Hematopoietic multipotent progenitor cell treated with erythropoietin and hydrocortisone succinate and interleukin-3 and kit ligand, for 15 days (in vitro differentiated cells): ENCODE measurements at regions not wholly inside any gene's neighbourhood (a gene's known extent, or its start where the extent isn't known, plus 50 kb on each side); places are given as distances from the start of the nearest gene placed in this dataset.
"Not testable (repeated sequence)": the region's sequence is repeated elsewhere in the genome, so short reads cannot be mapped to it uniquely, and the experiment has no call there.

Experiments
- DNase-seq: peaks from one replicate; pipeline ENCODE4 v3.0.0-alpha.2; 2015; ENCODE audit warnings: low spot score

DNA sequence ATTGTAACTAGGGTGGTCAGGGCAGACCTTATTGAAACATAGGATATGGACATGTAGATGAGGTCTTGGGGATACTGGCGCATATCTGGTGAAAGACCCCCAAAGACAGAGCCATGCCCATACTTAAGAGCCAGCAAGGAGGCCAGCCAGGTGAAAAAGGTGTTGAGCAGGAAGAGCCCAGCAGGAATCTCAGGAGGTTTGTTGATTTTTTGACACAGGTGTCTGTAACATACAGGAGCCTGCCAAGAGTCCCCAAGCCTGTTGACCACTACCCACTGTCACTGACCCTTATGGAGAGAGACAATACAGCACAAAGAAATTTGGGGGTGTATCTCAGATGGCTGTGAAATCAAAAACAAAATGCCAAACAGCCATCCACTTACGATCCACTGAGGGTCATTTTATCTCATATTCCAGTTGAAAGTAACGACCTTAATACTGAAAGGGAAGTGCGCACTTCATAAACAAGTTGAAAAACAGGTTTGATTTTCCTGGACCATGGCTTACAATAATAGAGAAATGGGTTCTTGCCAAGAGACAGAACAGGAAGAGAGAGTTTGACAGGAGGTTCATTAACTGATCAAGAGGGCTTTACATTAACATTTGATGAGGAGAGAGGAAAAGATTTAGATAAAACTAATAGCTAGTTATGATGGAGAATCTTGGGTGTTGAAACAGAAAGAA lies 163.6 kb downstream of the GLUL start:
- no peak for DNase-seq

DNA sequence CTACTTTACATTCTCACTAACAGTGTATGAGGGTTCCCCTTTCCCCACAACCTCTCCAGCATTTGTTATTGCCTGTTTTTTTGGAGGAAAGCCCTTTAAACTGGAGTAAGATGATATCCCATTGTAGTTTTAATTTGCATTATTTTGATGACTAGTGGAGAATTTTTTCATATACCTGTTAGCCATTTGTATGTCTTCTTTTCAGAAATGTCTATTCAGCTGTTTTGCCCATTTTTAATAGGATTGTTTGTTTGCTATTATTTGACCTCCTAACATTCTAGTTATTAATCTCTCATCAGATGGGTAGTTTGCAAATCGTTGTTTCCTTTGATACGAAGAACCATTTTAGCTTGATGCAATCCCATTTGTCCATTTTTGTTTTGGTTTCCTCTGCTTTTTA lies 165.0 kb downstream of the GLUL start:
- no peak for DNase-seq

DNA sequence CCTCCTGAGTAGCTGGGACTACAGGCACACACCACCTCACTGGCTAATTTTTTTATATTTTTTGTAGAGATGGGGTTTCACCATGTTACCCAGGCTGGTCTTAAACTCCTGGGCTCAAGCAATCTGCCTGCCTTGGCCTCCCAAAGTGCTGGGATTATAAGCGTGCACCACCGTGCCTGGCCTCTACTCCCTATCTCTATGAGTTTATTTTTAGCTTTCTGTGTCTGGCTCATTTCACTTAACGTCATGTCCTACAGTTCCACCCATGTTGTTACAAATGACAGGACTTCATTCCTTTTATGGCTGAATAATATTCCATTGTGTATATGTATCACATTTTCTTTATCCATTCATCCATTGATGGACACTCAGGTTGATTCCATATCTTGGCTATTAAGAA lies 164.2 kb upstream of the ZNF648 start:
- not testable (repeated sequence) for DNase-seq

DNA sequence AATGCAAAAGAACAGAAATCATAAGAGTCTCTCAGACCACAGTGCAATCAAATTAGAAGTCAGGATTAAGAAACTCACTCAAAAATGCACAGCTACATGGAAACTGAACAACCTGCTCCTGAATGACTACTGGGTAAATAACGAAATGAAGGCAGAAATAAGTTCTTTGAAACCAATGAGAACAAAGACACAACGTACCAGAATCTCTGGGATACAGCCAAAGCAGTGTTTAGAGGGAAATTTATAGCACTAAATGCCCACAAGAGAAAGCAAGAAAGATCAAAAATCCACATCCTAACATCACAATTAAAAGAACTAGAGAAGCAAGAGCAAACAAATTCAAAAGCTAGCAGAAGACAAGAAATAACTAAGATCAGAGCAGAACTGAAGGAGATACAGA lies 160.5 kb upstream of the ZNF648 start:
- DNase-seq: not testable (repeated sequence)

DNA sequence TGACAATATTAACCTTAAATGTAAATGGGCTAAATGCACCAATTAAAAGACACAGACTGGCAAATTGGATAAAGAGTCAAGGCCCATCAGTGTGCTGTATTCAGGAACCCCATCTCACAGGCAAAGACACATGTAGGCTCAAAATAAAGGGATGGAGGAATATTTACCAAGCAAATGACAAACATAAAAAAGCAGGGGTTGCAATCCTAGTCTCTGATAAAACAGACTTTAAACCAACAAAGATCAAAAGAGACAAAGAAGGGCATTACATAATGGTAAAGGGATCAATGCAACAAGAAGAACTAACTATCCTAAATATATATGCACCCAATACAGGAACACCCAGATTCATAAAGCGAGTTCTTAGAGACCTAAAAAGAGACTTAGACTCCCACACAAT lies 159.9 kb upstream of the ZNF648 start:
- DNase-seq: not testable (repeated sequence)

- DNase-seq: no peak
Observed at GRCh38 chr1:182217967-182218366, 156.5 kb upstream of the ZNF648 start.

GRCh38 chr1:182217071-182217470 lies 155.6 kb upstream of the ZNF648 start:
- DNase-seq: no peak

DNA sequence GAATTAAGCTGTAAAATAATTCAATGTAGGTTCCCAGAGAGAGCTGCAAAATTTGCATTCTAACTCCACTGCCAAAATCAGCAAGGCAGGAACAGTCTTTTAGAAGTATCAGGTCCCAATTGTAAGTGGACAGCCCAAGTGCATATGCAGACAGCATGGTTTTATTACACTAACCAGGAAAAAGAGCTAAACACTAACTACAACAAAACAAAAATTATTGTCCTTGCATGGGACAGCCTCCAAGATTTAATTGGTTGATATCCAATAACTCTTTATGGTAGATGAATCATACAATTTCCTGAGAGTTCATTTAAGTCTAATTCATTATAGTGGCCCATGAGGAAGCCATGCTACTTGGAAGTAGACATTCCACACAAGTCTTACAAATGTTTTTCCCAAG lies 154.3 kb upstream of the ZNF648 start:
- DNase-seq: no peak

DNA sequence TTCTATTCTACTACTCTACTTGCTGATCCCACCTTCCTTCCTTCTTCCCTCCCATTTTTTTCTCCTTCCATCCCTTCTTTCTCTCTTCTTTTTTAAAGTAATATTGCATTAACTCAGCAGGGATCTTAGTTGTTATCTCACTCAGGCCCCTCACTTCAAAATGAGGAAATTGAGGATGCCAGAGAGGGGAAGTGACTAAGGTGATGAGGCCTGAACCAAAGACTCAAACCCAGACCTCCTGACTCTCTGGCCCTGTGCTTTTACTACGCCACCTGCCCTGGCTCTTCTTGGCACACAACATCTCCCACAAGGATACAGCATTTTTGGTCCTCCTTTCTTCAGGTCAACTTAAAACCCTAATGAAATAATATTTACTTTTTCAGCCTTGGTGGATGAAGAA lies 151.7 kb upstream of the ZNF648 start:
- no peak for DNase-seq

GRCh38 chr1:182211386-182211785 lies 149.9 kb upstream of the ZNF648 start:
- no peak for DNase-seq

DNA sequence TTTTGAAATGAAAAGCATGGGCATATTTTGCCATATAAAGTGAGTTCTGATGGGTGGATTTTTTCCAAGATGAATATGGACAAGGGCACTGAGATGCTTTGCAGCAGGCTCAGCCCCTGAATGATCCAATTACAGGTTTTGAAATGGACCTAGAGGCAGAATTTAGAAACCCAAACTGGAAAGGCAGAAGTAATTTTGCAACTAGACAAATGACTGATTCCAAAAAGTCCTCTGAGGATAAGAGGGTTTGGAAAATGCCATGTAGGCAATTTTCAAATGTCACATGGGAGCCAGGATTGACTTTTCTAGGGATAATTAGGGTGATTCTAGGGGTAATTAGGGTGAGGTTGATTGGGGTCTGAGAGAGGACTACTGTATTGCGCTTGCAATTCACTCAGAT lies 148.9 kb upstream of the ZNF648 start:
- no peak for DNase-seq

DNA sequence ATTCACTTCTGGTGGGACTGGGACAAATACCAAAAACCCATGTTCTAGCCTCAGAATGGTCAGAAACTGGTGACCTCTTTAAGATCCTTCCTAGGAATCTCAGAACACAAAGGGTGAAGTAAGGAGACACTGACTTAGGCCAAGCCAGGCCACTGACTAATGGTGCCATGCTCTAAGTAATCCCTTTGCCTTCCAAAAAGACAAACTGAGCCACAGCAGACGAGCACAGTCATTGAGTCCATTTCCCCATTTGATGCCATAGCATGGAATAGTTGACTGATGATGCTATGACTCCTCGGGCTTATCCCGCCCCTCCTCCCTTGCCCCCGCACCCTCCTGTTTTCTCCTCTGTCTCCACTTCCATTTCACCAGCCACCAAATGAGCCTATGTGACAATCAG lies 145.8 kb upstream of the ZNF648 start:
- no peak for DNase-seq

GRCh38 chr1:182206626-182207239 lies 145.2 kb upstream of the ZNF648 start:
- DNase-seq: no peak

DNA sequence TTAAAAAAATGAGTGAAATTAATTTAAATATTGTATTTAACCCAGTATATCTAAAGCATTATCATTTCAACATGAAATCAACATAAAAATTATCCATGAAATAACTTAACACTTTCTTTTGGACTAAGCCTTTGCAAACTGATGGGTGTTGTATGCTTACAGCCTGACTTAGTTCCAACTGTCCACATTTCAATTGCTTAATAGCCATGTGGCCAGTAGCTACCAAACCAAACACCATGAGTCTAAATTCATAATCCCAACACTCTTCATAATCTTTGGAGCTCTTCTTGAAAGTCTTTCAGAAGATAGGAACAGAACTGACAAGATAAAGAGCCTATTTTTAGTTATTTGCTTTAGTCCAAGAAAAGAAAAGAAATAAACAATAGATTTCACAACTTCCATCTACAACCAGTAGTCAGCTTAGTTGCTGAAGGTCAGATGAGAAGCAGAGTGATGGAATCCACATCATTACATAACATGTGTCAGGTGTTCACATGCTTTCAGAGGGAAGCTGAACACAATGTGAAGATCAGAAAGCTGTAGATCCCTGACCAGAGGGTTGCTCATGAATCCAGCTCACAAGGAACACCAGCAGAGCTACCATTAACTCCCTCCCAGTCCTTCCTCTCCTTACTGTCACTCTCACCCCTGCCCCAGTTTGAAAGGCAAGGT lies 144.0 kb upstream of the ZNF648 start:
- DNase-seq: no peak

- DNase-seq: no peak
Observed at GRCh38 chr1:182203191-182203875, 141.8 kb upstream of the ZNF648 start.

DNA sequence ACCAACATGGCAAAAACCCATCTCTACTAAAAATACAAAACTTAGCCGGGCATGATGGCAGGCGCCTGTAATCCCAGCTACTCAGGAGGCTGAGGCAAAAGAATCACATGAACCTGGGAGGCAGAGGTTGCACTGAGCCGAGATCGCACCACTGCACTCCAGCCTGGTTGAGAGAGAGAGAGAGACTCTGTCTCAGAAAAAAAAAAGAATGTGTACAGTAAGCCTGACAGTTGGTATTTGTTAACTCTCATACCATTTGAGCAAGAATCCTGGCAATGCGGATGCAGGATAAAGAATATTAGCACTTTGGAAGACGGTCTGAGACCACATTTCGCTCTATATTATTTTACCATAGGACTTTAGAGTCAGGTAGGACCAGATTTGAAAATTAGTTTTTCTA lies 140.0 kb upstream of the ZNF648 start:
- not testable (repeated sequence) for DNase-seq

DNA sequence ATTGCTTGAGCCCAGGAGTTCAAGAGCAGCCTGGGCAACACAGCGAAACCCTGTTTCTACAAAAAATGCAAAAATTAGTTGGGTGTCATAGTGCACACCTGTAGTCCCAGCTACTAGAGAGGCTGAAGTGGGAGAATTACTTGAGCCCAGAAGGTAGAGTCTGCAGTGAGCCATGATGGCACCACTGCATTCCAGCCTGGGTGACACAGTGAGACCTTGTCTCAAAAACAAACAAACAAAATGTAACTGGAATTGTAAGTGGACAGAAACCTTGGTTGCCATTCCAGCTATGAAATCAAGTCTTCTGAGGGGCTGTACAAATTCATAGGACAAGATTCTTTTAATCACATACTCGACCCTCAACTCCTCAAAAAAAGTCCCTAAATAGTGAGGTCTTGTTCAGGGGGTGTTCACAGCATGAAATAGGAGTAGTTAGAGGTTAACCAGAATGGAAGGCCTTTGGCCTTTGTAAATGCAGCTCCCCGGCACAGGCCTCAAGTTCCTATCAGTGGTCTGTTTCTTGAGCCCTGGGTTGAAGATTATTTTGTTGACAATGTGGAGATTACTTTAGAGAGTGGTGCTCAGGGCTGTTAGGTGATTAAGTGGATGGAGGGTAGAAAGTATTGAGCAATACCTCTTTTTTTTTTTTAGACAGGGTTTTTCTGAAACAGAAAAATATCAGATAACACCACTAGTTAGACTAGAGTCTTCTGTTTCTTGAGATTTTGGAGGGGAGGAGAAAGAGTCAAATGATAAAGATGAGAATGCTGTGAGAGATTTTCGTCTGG lies 138.7 kb upstream of the ZNF648 start:
- DNase-seq: no peak

DNA sequence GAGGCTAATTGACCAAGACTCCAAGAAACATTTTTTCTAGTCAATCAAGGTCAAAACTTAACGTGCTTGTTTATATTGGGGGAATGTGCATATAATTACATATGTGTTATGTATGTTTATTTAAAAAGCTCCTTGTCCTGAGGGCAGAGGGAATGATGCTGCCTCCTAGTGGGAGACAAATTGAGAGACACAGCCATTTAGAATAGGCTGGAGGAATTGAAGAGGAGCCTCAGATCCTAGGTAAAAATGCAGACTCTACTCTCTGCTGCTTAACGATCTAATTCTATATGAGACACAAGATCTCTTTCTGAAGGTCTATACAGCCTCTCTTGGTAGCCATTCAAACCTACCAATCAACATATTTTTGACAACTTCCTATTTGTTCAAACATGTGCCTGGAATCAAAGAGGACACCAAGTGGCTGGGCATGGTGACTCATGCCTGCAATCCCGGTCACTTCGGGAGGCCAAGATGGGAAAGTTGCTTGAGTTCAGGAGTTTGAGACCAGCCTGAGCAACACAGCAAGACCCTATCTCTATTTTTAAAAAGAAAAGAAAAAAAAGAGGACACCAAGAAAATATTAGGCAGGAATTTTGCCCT lies 136.6 kb upstream of the ZNF648 start:
- peak; percentile 29 for DNase-seq

- DNase-seq: no peak
Observed at GRCh38 chr1:182196897-182197870, 135.7 kb upstream of the ZNF648 start.

GRCh38 chr1:182195733-182196132 lies 134.2 kb upstream of the ZNF648 start:
- DNase-seq: no peak
